ENCODE measurements at regions not wholly inside any gene's neighbourhood (a gene's known extent, or its start where the extent isn't known, plus 50 kb on each side); places are given as distances from the start of the nearest gene placed in this dataset.
"Not testable (repeated sequence)": the region's sequence is repeated elsewhere in the genome, so short reads cannot be mapped to it uniquely, and the experiment has no call there.

DNA sequence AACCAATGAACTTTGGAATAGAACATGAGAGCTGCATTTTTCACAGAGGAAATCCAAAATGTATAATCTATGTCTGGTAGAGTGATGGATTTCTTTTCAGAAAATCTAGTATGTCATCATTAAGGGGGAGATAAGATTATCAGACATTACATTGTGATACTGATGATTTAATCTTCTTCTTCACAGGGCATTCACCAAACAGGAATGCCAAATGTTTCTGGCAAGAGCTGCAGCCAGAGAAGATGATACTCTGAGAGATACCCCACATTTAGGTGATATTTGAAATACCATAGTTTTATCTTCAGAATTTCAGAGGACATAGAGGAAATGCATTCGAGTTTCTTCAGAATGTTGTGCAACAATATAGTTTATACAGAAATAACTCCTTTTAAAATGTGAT, 1523.7 kb upstream of the ADGRL3 start:
- no peak overlapping the region for H2AFZ ChIP-seq (ENCODE audit: low read length)
- no peak overlapping the region for H2BK120ac ChIP-seq (ENCODE audit: low read depth, low read length, poor library complexity, severe bottlenecking)
- H4K8ac ChIP-seq (replicated peaks; ENCODE audit: insufficient read length, low read depth, low read length) = no peak overlapping the region
- no peak overlapping the region for H3K14ac ChIP-seq (ENCODE audit: insufficient read depth, low read length)
- no peak overlapping the region for H4K5ac ChIP-seq (ENCODE audit: insufficient read length, low read depth, low read length)
- H3K9me3 ChIP-seq (ENCODE audit: control insufficient read depth, low read depth, low read length) = no peaks in the 10 kb centered on the region
- Mint-ChIP-seq H3K36me3 (ENCODE audit: insufficient read depth in 1 of 3, low read depth in 3 of 3) (no peaks in the 10 kb centered on the region; a peak in 1 of 7 replicates), H3K4me1 (no peaks in the 10 kb centered on the region), H3K27me3 (ENCODE audit: low read depth) (no peaks in the 10 kb centered on the region), H3K9me3 (no peaks in the 10 kb centered on the region), H3K4me3 (no peak overlapping the region), H3K27ac (no peak overlapping the region)
- H2BK12ac ChIP-seq (ENCODE audit: insufficient read length, low read depth, low read length) = no peak overlapping the region
- H3K18ac ChIP-seq (ENCODE audit: insufficient read length, low read depth, low read length) = no peak overlapping the region
- no peak overlapping the region for H2BK15ac ChIP-seq (ENCODE audit: low read depth, low read length)
- no peak overlapping the region for H3K9ac ChIP-seq (ENCODE audit: extremely low read depth, insufficient read length, low read length)
- no peak overlapping the region for H4K91ac ChIP-seq (ENCODE audit: insufficient read length, low read depth, low read length)
- H3K79me2 ChIP-seq (ENCODE audit: insufficient read depth, low read length) = no peaks in the 10 kb centered on the region
- H3K23ac ChIP-seq (ENCODE audit: insufficient read length, low read depth, low read length) = no peak overlapping the region
- H3T11ph ChIP-seq (ENCODE audit: low read length) = no peak overlapping the region
- TF ChIP-seq, protein P1, sequence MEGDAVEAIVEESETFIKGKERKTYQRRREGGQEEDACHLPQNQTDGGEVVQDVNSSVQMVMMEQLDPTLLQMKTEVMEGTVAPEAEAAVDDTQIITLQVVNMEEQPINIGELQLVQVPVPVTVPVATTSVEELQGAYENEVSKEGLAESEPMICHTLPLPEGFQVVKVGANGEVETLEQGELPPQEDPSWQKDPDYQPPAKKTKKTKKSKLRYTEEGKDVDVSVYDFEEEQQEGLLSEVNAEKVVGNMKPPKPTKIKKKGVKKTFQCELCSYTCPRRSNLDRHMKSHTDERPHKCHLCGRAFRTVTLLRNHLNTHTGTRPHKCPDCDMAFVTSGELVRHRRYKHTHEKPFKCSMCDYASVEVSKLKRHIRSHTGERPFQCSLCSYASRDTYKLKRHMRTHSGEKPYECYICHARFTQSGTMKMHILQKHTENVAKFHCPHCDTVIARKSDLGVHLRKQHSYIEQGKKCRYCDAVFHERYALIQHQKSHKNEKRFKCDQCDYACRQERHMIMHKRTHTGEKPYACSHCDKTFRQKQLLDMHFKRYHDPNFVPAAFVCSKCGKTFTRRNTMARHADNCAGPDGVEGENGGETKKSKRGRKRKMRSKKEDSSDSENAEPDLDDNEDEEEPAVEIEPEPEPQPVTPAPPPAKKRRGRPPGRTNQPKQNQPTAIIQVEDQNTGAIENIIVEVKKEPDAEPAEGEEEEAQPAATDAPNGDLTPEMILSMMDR (conservative IDR thresholded peaks at IDR 0.05) = no peak
- H3K23me2 ChIP-seq (ENCODE audit: insufficient read length, low read depth, low read length, poor library complexity, severe bottlenecking) = no peaks in the 10 kb centered on the region
- H2AK5ac ChIP-seq (ENCODE audit: insufficient read length, low read length) = no peak overlapping the region
- H3K27me3 ChIP-seq (ENCODE audit: insufficient read depth, low read length) = no peaks in the 10 kb centered on the region
- H2BK5ac ChIP-seq (ENCODE audit: insufficient read length, low read length) = no peak overlapping the region
- no peak overlapping the region for H2BK20ac ChIP-seq (ENCODE audit: low read depth, low read length, poor library complexity, severe bottlenecking)
- H3K27ac ChIP-seq (ENCODE audit: insufficient read length, low read depth, low read length) = no peak overlapping the region
- H3K79me1 ChIP-seq (ENCODE audit: insufficient read depth, low read depth, low read length, poor library complexity, severe bottlenecking) = no peaks in the 10 kb centered on the region
- WGBS (ENCODE audit: extremely low coverage, insufficient read length, low lambda C conversion rate) = no CpG with 5 or more reads among the region's 1 CpG
- no peak overlapping the region for H3K56ac ChIP-seq (ENCODE audit: insufficient read length, low read depth, low read length)
- no peak for DNase-seq
- H3K4me2 ChIP-seq (ENCODE audit: insufficient read depth, insufficient read length, low read length) = no peak overlapping the region
- no peaks in the 10 kb centered on the region for H3K4me1 ChIP-seq (ENCODE audit: insufficient read depth, low read length)
- no peaks in the 10 kb centered on the region for H4K20me1 ChIP-seq (ENCODE audit: control insufficient read depth, insufficient read depth, insufficient read length)
- no peak overlapping the region for H3K4ac ChIP-seq (ENCODE audit: low read depth, low read length)

DNA sequence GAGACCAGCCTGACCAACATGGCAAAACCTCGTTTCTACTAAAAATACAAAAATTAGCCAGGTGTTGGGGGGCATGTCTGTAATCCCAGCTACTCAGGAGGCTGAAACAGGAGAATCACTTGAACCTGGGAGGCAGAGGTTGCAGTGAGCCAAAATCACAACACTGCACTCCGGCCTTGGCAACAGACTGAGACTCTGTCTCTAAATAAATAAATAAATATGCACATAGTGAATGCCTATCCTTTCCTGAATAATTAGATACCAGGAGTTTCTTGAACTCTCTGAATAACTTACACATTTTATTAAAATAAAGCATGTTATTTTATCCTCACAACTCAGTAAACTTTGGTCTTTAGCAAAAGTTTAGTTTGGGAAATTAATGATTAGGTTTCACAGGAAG, 1523.1 kb upstream of the ADGRL3 start:
- not testable (repeated sequence) for H3K27me3 Mint-ChIP-seq (ENCODE audit: low read depth); H3K79me1 ChIP-seq (ENCODE audit: insufficient read depth, low read depth, low read length, poor library complexity, severe bottlenecking); H3T11ph ChIP-seq (ENCODE audit: low read length); H3K9ac ChIP-seq (ENCODE audit: extremely low read depth, insufficient read length, low read length); H3K27ac ChIP-seq (ENCODE audit: insufficient read length, low read depth, low read length); H2BK15ac ChIP-seq (ENCODE audit: low read depth, low read length); H3K23me2 ChIP-seq (ENCODE audit: insufficient read length, low read depth, low read length, poor library complexity, severe bottlenecking); H4K5ac ChIP-seq (ENCODE audit: insufficient read length, low read depth, low read length); H4K20me1 ChIP-seq (ENCODE audit: control insufficient read depth, insufficient read depth, insufficient read length); H3K18ac ChIP-seq (ENCODE audit: insufficient read length, low read depth, low read length); H3K4me3 Mint-ChIP-seq; H3K9me3 ChIP-seq (ENCODE audit: control insufficient read depth, low read depth, low read length); H2BK12ac ChIP-seq (ENCODE audit: insufficient read length, low read depth, low read length); H3K36me3 Mint-ChIP-seq (ENCODE audit: insufficient read depth in 1 of 3, low read depth in 3 of 3); H3K27ac Mint-ChIP-seq; H2BK20ac ChIP-seq (ENCODE audit: low read depth, low read length, poor library complexity, severe bottlenecking); H3K4me1 Mint-ChIP-seq; H3K9me3 Mint-ChIP-seq; H2BK120ac ChIP-seq (ENCODE audit: low read depth, low read length, poor library complexity, severe bottlenecking); H2BK5ac ChIP-seq (ENCODE audit: insufficient read length, low read length); H3K79me2 ChIP-seq (ENCODE audit: insufficient read depth, low read length); H4K8ac ChIP-seq (replicated peaks; ENCODE audit: insufficient read length, low read depth, low read length); H2AK5ac ChIP-seq (ENCODE audit: insufficient read length, low read length); H3K27me3 ChIP-seq (ENCODE audit: insufficient read depth, low read length); H2AFZ ChIP-seq (ENCODE audit: low read length); DNase-seq; H3K4me2 ChIP-seq (ENCODE audit: insufficient read depth, insufficient read length, low read length); H4K91ac ChIP-seq (ENCODE audit: insufficient read length, low read depth, low read length); H3K4me1 ChIP-seq (ENCODE audit: insufficient read depth, low read length); H3K23ac ChIP-seq (ENCODE audit: insufficient read length, low read depth, low read length); H3K14ac ChIP-seq (ENCODE audit: insufficient read depth, low read length); H3K56ac ChIP-seq (ENCODE audit: insufficient read length, low read depth, low read length); H3K4ac ChIP-seq (ENCODE audit: low read depth, low read length)
- no CpG with 5 or more reads among the region's 2 CpGs for WGBS (ENCODE audit: extremely low coverage, insufficient read length, low lambda C conversion rate)

All from H9 (cell line).